HPDE6-E6E7 (cell line): ENCODE measurements at regions not wholly inside any gene's neighbourhood (a gene's known extent, or its start where the extent isn't known, plus 50 kb on each side); places are given as distances from the start of the nearest gene placed in this dataset.

Source experiments
- DNase-seq: peaks from one replicate; pipeline ENCODE4 v3.0.0; 2011; ENCODE audit warnings: missing footprints; ENCODE audit errors: extremely low spot score

DNA sequence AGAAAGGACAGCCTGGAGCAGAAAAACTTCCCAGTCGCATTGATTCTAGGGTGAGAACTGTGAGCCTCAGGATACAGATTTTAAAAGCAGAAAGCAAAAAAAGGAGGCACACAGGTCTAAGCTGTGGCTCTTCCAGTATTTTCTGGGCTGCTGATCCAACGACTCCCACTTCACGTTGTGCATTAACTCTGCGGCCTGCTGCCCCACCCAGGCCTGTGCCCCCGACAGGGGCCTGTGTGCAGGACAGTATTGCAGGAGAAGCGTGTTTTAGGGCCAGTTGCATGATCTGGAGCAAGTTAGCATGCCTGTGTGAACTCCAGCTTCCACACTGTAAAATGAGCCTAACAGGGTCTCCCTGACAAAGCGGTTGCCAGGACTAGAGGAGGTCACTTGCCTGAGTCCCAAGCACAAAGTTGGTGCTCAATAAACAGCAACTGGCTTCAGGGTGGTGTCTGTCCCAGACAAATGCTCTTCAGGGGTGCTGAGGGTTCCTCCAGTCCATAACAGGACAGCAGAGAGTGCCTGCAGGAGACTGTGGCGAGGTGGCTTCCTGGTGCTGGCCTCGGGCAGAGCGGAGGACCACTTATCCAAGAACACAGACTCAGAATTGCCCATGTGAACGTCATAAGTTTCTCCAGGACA lies 66.8 kb upstream of the RAB4A start:
- DNase-seq, result no peak

DNA sequence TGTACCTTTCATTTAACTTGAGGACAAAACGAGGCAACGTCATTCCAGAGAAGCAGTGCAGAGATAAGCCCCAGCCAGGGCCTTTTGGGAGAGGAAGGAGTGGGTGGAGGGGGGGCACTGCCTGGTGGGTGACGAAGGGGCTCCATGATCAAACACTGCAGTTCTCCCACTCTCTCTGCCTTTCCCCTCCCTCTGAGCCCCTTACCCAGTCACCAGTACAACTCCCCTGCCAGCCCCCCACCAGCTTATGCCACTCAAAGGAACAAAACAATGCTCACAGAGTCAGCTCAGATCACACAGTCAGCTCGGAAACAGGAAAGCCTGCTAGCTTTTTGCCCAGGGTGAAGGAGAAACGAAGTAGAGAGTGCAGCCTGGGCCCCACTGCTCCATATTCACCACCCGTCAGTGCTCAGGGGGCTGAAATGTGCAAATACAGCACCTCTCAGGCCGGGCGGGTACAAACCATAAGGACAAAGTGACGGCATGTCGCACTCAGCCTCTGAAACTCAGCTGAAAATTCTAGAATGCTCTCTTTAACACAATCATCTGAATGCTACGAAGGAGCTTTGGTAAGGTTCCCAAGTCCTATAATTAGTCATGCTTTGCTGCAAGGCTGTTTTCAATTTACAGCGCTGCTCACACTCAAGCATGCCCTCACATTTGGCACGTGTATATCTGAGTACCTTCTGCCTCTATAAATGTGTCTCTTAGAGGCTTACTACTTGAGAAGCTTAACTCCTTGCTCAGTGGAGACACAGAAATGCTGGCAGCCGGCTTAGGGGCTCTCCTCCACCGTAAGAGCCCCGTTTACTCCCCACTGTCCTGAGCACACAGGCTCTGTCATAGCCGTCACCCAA lies 65.8 kb upstream of the RAB4A start:
- no peak for DNase-seq

DNA sequence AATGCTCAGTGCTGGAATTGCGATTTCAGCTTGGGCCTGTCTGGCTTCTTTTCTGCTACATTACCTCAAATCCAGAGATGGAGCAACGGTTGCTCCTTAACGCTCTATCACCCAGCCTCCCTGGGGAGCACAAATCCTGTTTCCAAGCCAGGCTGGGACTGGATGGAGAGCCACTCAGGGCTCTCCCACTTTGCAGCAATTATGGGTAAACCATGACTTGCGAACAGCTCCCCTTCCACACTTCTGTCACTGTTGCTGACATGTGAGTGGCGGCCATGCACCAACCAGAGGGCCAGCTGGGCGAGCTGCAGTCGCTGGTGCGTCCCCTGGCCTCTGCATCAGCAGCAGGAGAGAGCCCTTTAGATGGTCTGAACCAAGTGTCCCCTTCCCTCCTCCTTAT lies 65.1 kb upstream of the RAB4A start:
- no peak for DNase-seq

DNA sequence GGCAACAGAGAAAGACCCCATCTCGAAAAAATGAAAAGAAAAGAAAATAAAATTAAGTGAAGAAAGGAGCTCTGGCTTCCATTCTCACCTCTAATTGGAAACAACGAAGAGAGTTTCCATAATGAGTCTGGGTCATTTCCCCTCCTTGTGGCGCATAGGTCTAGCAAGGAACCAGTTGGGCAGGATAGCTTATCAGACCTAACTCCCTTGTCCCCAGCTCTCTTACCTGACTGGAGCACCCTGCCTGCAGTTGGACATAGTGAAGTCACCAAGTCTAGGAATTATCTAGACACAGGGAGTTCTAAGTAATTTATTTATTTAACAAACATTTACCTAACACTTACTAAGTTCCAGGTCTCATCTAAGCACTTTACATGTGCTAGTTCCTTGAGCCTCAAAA lies 63.0 kb upstream of the RAB4A start:
- DNase-seq, result no peak

DNA sequence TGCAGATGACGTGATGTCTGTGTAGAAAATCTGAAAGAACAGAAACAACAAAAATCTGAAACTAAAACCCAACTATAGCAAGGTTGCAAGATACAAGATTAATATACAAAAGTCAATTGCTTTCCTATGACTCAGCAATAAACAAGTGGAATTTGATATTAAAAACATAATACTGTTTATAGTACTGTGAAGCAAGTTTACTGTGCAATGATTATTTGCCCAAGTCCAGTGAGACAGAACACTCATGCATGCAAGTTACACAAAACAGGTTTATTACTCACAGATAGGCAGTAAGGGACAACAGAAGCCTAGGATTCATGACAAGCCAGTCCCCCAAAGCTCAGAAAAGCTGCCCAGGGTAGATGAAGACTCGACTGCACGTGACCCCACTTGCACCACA lies 62.4 kb upstream of the RAB4A start:
- no peak for DNase-seq

DNA sequence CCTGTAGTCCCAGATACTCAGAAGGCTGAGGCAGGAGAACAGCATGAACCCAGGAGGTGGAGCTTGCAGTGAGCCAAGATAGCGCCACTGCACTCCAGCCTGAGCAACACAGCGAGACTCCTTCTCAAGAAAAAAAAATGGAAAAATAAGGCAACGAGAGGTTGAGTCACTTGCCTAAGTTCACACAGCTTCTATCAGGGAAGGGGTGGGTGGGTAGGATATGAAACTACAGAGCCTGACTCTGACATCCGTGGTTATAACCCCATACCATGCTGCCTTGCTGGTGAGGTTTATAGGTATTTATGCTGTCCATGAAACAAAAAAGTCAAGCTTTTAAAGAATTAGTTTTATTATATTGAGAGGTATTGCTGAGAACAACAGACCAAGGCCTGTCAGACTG lies 61.5 kb upstream of the RAB4A start:
- no peak for DNase-seq

DNA sequence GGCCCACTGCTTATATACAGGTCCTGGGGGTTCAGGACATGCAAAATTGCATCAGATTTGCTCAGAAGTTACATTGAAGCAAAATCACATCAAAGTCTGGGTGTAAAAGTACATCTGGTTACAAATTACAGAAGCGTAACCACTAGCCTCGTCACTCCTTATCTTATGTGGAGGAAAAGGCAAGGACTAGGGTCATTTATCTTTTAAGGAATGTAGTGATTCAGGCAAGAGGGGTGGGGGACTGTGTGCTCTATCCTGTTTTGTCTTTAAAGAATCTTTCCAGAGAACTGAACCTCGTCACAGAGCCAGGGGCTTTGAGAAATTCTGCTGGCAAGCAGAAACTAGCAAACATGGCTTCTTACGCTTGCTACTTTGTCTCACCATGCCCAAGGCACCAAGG lies 61.1 kb upstream of the RAB4A start:
- DNase-seq, result no peak

DNA sequence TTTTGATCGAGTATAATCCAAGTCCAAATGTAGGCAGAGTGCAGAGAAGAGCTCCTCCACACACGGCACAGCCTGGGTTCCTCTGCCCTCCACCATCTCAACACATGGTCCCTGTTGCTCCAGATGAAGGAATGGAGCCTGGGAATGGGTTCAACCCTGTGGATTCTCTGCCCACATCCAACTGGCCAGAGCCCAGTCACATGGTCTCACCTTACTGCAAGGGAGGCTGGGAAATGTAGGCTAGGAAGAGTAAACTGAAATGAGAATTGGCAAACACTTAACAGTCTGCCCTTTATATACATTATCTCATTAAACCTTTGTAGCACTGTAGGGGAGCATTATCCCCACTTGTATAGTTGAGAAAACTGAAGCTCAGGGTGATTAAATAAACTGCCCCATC lies 60.1 kb upstream of the RAB4A start:
- DNase-seq, result no peak

DNA sequence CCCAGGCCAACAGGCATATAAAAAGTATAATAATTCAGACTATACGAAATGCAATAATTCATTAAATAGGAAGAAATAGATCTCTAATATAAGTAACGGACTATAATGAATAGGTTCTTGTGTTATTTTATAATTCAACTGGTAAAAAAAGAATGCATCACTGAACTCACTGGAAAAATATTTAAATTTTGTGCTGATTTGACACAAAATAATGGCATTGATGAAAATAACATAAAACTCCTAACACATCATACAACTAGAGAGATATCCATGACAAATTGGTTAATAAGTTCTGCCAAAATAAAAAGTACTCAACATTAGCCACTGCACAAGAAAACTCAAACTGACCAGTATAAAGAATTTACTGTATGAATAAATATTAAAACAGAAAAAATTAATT lies 57.1 kb upstream of the RAB4A start:
- DNase-seq, result no peak

DNA sequence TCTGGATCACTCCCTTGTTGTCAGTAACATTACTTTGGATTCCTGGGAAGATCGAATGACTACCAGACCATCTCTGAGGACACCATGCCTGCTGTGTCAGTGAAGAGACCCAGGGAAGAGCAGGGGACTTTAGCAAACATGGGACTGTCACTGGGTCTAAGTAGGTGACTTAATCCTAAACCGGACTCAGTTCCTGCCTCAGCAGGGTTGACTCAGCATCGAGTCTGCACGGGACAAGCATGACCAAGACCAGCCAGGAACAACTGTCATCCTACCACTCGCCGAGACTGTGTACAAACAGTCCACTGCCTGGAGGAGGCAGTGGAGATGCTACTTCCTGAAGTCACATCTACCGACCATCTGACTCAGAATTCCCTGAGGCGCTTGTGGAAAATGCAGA lies 53.2 kb upstream of the RAB4A start:
- DNase-seq, result no peak

DNA sequence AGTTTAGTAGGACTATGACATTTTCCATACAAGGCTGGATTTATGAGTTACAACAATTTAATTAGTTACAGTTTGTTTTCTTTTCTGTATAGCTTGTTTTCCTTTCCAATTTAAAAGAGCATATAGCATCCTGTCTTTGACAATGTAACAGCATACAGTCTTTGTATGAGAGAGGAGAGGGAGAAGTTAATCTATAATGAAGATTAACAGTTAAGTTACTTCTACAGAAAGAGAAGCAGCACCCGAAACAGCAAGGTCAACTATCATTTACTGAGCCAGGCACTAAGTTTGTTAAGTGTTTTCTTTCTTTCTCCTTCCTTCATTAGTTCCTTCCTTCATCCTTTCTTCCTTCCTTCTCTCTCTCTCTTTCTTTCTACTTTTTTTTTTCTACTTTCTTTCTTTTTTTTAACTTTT lies 52.3 kb upstream of the RAB4A start:
- DNase-seq, result no peak

DNA sequence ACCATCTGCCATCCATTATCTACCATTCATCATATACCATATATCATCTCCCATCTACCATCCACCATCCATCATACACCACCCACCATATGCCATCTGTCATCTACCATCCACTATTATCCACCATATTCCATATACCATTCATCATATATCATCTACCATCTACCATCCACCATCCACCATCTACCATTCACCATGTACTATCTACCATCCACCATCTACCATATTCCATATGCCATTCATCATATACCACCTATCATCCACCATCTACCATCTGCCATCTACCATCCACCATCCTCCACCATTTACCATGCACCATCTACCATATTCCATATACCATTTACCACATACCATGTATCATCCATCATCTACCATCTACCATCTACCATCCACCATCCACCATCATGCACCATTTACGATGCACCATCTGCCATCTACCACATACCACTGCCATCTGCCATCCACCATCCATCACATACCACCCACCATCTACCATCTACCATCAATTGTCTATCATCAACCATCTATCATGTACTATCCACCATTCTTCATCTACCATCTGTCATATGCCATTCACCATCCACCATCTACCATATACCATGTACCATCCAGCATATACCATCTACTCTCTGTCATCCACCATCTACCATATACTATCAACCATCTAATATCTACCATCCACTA lies 50.6 kb upstream of the RAB4A start:
- no peak for DNase-seq

DNA sequence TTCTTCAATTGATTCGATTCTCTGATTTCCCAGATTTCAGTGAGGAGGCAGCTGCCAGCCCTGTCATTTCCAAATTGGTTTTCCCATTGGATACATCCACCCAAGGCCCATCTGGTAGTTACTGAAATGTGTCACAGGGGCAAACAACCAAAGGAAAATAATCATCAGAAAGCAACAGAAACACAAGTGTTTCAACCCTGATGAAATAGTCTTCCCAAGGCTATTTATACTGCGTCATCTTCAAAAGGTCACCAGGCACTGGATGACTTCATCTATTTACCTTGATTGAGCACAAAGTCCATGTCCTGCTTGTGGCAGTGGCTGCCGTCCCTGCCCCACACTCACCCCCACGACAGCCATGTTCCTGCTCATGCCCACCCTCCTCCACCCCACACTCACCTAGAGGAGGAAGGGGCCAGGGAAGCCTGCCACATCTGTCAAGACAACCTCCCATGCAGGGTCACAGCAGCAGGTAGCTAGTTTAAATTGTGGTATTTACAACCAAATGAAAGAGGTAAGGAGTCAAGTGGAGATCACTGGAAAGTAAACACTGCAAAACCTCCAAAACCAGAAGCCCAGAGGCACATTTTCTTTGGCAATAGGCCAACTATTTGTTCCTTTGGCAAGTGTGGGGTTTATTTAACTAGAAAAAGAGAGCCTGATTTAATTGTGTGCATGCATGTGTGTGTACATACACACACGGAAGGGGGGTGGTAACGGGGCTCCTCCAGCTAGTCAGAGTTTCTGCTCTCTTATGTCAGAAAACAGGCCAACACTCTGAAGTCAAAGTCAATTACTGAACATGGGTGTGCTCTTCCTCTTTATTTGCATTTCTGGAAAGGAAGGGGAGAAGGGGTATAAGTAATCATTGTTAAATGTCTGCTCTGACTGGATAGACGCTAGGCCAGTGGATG lies 49.5 kb upstream of the RAB4A start:
- no peak for DNase-seq
